GM12892 (cell line): ENCODE measurements at regions not wholly inside any gene's neighbourhood (a gene's known extent, or its start where the extent isn't known, plus 50 kb on each side); places are given as distances from the start of the nearest gene placed in this dataset.

Source experiments
- POLR2A ChIP-seq: IDR thresholded peaks from 2 replicates; pipeline ENCODE4 v1.6.1; 2011; ENCODE audit warnings: low read depth, low read length, control low read depth
- TAF1 ChIP-seq: IDR thresholded peaks from 2 replicates; pipeline ENCODE4 v1.6.1; 2011; ENCODE audit warnings: low read depth, mild to moderate bottlenecking, control low read depth, low read length, borderline replicate concordance

GRCh38 chr3:30496066-30496966 is 110.1 kb upstream of the TGFBR2 start:
- TF ChIP-seq TAF1 (no peak), POLR2A (no peak)
